GM11168 (cell line): ENCODE measurements at regions not wholly inside any gene's neighbourhood (a gene's known extent, or its start where the extent isn't known, plus 50 kb on each side); places are given as distances from the start of the nearest gene placed in this dataset.
"Not testable (repeated sequence)": the region's sequence is repeated elsewhere in the genome, so short reads cannot be mapped to it uniquely, and the experiment has no call there.

Experiments used
- in situ Hi-C: fragments of 300-500 bp; cut with MboI; formaldehyde crosslinking; loops from one replicate; pipeline ENCODE4 v1.12.0; 2022; ENCODE audit warnings: low sequenced_read_pairs; ENCODE audit not compliant: unreplicated experiment

- in situ Hi-C loops: not testable (repeated sequence)
These were observed 446.7 kb upstream of the ACO1 start for GRCh38 chr9:31937737-31938136.

DNA sequence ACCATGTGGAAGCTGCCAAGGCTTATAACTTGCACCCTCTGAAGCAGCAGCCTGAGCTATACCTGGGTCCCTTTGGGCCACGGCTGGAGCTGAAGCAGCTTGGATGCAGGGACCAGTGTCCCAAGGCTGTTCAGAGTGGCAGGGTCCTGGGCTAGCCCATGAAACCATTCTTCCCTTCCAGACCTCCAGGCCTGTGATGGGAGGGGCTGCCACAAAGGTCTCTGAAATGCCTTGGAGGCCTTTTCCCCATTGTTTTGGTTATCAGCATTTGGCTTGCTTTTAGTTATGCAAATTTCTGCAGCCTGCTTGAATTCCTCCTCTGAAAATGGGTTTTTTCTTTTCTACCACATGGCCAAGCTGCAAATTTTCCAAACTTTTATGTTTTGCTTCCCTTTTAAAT is 433.7 kb upstream of the ACO1 start:
- in situ Hi-C loops: no loop called here

GRCh38 chr9:31958572-31958971 is 425.9 kb upstream of the ACO1 start:
- in situ Hi-C loops: no loop called here

- in situ Hi-C loops: no loop called here
These were observed 414.9 kb upstream of the ACO1 start for GRCh38 chr9:31969552-31969951.

GRCh38 chr9:31983895-31984294 is 400.5 kb upstream of the ACO1 start:
- in situ Hi-C loops: no loop called here

- in situ Hi-C loops: no loop called here
These were observed 388.1 kb upstream of the ACO1 start for GRCh38 chr9:31996331-31996730.

- in situ Hi-C loops: no loop called here
These were observed 379.9 kb upstream of the ACO1 start for GRCh38 chr9:32004431-32005076.

GRCh38 chr9:32010322-32010721 is 374.1 kb upstream of the ACO1 start:
- in situ Hi-C loops: no loop called here

DNA sequence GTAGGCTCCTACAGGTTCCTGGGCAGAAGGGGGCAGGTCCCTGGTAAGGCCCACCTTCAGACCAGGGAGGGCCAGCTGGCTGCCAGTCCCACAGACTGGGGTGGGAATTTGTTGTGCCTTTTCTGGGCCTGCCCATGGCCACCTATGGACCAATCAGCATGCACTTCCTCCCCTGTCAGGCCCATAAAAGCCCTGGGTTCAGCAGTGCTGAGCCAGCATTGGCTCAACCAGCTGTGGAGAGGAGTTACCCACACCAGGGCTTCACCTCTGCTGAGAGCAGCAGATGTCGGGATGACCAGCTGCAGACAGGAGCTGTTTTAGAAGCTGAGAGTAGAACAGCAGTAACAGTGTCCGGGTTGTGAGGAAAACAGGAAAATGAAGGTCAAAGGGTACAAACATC is 373.4 kb upstream of the ACO1 start:
- in situ Hi-C loops: no loop called here

- in situ Hi-C loops: no loop called here
These were observed 368.6 kb upstream of the ACO1 start for GRCh38 chr9:32015795-32016194.

GRCh38 chr9:32045513-32045912 is 338.9 kb upstream of the ACO1 start:
- in situ Hi-C loops: no loop called here

DNA sequence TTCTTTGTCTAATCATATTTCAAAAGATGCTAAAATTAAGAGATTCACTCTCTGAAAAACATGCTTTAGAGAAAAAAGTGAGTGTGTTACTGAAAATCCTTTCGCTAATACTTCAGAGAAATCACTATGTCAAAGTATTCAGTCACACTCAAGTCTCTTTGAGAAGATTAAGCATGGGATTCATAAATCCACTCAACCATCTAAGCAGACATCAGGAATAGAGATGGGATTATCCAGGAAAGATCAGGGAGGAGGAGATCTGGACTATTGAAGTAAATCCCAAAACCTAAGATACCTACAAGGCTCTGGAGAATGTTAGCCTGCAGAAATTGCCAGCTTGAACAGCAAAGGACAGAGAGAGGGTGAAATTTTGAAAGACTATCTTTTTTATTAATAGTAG is 317.2 kb upstream of the ACO1 start:
- in situ Hi-C loops: no loop called here

DNA sequence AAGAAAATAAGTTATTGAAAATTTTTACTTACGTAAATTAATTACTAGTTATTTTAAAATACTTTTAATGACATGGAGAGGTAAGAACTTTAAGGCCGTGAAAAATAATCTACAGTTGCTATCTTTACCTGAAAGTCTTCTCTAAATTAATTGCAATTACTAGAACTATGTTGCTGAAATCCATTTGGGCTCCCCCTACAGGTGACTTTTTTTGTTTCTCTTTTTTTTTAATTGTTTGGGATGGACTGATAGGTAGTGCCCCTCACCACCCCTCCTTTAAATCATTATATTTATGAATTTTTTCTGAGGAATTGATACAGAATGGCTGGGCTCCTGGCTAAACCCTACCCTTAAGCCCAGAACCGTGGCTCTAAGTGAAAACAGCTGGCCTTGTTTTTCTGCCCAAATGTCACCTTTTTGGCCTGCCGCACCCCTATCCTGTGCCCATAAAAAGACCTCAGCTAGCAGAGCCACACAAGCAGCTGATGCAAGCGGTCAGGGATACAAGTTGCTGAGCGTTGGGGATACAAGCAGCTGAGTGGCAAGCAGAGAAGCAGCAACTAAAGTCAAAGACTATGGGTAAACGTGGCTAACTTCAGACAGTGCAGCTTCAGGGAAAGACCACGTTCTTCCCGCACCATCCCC is 315.2 kb upstream of the ACO1 start:
- in situ Hi-C loops: no loop called here

- in situ Hi-C loops: no loop called here
These were observed 314.5 kb upstream of the ACO1 start for GRCh38 chr9:32069969-32070368.

DNA sequence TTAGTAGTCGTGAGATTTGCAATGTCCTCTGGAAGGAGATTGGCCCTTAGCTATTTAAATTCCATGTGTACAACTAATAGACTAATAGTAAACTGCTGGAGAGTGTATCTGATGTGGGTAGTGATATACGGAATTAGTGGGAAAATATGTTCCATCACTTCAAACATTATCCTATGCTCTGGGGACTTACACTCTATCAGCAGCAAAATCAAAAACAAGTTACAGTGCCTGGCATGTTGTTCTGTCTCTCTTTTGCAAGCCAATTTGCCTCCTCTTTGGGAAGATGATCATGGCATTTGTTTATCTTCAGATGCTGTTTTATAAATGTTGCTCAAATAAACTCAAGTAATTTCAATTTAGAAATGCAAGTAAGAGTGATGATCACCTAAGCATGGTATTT is 311.9 kb upstream of the ACO1 start:
- in situ Hi-C loops: no loop called here

DNA sequence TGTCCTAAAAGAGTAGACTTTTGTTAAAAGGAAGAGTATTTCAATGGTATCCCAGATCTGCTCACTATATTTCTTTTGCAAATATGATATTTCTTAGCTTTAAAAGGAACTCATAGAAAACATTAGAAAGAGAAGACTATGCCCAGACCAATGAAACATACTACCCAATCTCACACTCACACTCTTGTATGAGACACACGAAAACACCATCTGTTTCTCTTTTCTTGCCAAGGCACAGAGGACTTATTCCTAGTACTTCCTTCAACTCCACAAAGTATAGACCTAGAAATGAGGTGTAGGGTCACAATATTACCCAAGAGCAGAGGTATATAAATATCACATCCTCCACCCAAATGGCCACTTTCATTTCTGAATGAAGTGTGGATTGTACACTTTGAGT is 292.4 kb upstream of the ACO1 start:
- in situ Hi-C loops: loop anchor here (10.0 kb wide), 1 partner anchor 663 kb away; no protein-coding TSS in a partner anchor

- in situ Hi-C loops: no loop called here
These were observed 267.2 kb upstream of the ACO1 start for GRCh38 chr9:32117291-32117690.

DNA sequence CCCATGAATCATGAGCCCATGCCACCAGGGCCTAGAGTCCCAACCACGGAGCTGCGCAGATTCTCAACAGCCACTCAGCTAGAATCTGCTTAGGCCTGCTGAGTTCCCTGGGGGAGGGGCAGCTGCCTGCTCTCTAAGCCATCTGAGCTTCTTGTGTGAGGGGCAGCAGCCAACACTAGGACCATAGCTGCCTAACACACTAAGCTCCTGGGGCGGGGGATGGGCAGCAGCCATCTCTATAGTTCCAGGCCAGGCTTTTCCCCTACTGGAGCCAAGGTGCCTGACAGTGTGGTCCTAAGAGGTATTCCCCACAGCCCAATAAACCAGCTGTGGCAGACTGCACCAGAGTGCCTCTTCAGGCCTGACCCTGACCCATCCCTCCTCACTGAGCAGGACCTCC is 255.9 kb upstream of the ACO1 start:
- in situ Hi-C loops: no loop called here

DNA sequence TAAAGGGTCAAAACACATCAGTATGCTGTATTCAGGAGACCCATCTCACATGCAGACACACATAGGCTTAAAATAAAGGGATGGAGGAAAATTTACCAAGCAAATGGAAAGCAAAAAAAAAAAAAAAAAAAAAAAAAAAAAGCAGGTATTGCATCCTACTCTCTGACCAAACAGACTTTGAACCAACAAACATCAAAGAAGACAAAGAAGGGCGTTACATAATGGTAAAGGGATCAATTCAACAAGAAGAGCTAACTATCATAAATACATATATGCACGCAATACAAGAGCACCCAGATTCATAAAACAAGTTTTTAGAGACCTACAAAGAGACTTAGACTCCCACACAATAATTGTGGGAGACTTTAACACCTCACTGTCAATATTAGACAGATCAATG is 253.7 kb upstream of the ACO1 start:
- in situ Hi-C loops: not testable (repeated sequence)

- in situ Hi-C loops: no loop called here
These were observed 247.6 kb upstream of the ACO1 start for GRCh38 chr9:32136700-32137339.

DNA sequence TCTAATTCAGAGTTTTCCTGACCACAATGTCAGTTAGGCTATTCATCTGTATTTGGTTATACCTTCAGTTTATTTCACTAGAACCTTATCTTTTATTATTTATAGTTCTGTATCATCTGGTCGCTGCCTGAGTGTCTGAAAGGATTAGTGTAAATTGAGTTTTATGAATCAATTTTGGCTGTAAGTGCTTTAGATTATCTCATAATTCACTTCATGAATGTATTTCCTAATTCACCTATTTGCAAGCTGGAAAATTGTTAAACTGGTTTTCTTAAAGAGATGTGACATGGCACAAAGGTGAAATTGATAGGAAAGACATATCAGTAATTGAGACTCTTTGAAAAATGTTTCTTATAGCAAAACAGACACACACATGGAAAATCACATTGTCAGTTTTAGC is 242.4 kb upstream of the ACO1 start:
- in situ Hi-C loops: no loop called here

GRCh38 chr9:32148553-32148952 is 235.9 kb upstream of the ACO1 start:
- in situ Hi-C loops: not testable (repeated sequence)
